H9 (cell line): ENCODE measurements at regions not wholly inside any gene's neighbourhood (a gene's known extent, or its start where the extent isn't known, plus 50 kb on each side); places are given as distances from the start of the nearest gene placed in this dataset.
A peak's percentile ranks its signal among the peaks of the same experiment; 100 is the strongest.

Experiments used
- DNase-seq: peaks from one replicate; pipeline ENCODE4 v3.0.0-alpha.2; 2017
- H2AFZ ChIP-seq: one replicate; pipeline ENCODE4 v1.6.1; 2013; ENCODE audit warnings: mild to moderate bottlenecking, low read length, control low read depth, moderate library complexity
- H2AK5ac ChIP-seq: 2 replicates; pipeline ENCODE4 v1.6.1; 2013; ENCODE audit warnings: low read length, control low read depth, mixed read lengths; ENCODE audit not compliant: insufficient read length
- H2BK120ac ChIP-seq: one replicate; pipeline ENCODE4 v1.6.1; 2013; ENCODE audit warnings: low read depth, mild to moderate bottlenecking, low read length, control low read depth, inconsistent platforms; ENCODE audit not compliant: poor library complexity, severe bottlenecking
- H2BK12ac ChIP-seq: 2 replicates; pipeline ENCODE4 v1.6.1; 2013; ENCODE audit warnings: low read length, control low read depth, mixed read lengths, low read depth; ENCODE audit not compliant: insufficient read length
- H2BK15ac ChIP-seq: 2 replicates; pipeline ENCODE4 v1.6.1; 2013; ENCODE audit warnings: low read depth, low read length, control low read depth
- H2BK20ac ChIP-seq: one replicate; pipeline ENCODE4 v1.6.1; 2013; ENCODE audit warnings: low read depth, mild to moderate bottlenecking, low read length, control low read depth, inconsistent platforms; ENCODE audit not compliant: poor library complexity, severe bottlenecking
- H2BK5ac ChIP-seq: 2 replicates; pipeline ENCODE4 v1.6.1; 2013; ENCODE audit warnings: low read length, control low read depth, mixed read lengths; ENCODE audit not compliant: insufficient read length
- H3K14ac ChIP-seq: 2 replicates; pipeline ENCODE4 v1.6.1; 2013; ENCODE audit warnings: low read length, control low read depth; ENCODE audit not compliant: insufficient read depth
- H3K18ac ChIP-seq: 2 replicates; pipeline ENCODE4 v1.6.1; 2013; ENCODE audit warnings: low read depth, mild to moderate bottlenecking, mixed read lengths, low read length, control low read depth; ENCODE audit not compliant: insufficient read length
- H3K23ac ChIP-seq: 2 replicates; pipeline ENCODE4 v1.6.1; 2013; ENCODE audit warnings: low read length, control low read depth, mixed read lengths, low read depth; ENCODE audit not compliant: insufficient read length
- H3K23me2 ChIP-seq: 2 replicates; pipeline ENCODE4 v1.6.1; 2013; ENCODE audit warnings: low read depth, mild to moderate bottlenecking, mixed read lengths, low read length, control low read depth; ENCODE audit not compliant: insufficient read length, poor library complexity, severe bottlenecking
- H3K27ac ChIP-seq: 2 replicates; pipeline ENCODE4 v1.5.1; 2013; ENCODE audit warnings: low read length, control low read depth, mixed read lengths, low read depth; ENCODE audit not compliant: insufficient read length
- H3K27me3 ChIP-seq: 2 replicates; pipeline ENCODE4 v1.6.1; 2013; ENCODE audit warnings: low read length, control low read depth, inconsistent platforms; ENCODE audit not compliant: insufficient read depth
- H3K4ac ChIP-seq: 2 replicates; pipeline ENCODE4 v1.6.1; 2013; ENCODE audit warnings: low read depth, mild to moderate bottlenecking, control low read depth, inconsistent platforms, low read length, moderate library complexity
- H3K4me1 ChIP-seq: 2 replicates; pipeline ENCODE4 v1.6.1; 2013; ENCODE audit warnings: low read length, control low read depth, inconsistent platforms; ENCODE audit not compliant: insufficient read depth
- H3K4me2 ChIP-seq: 2 replicates; pipeline ENCODE4 v1.6.1; 2013; ENCODE audit warnings: low read length, control low read depth, mixed read lengths; ENCODE audit not compliant: insufficient read length, insufficient read depth
- H3K56ac ChIP-seq: 2 replicates; pipeline ENCODE4 v1.6.1; 2013; ENCODE audit warnings: low read depth, mild to moderate bottlenecking, mixed read lengths, low read length, control low read depth; ENCODE audit not compliant: insufficient read length
- H3K79me1 ChIP-seq: 2 replicates; pipeline ENCODE4 v1.6.1; 2013; ENCODE audit warnings: low read depth, mild to moderate bottlenecking, moderate library complexity, low read length, control low read depth, inconsistent platforms; ENCODE audit not compliant: insufficient read depth, poor library complexity, severe bottlenecking
- H3K79me2 ChIP-seq: 2 replicates; pipeline ENCODE4 v1.6.1; 2013; ENCODE audit warnings: low read length, control low read depth, inconsistent platforms; ENCODE audit not compliant: insufficient read depth
- H3K9ac ChIP-seq: 2 replicates; pipeline ENCODE4 v1.6.1; 2013; ENCODE audit warnings: low read length, control low read depth, mixed read lengths; ENCODE audit not compliant: insufficient read length; ENCODE audit errors: extremely low read depth
- H3K9me3 ChIP-seq: one replicate; pipeline ENCODE4 v1.6.1; 2013; ENCODE audit warnings: low read depth, low read length, inconsistent platforms; ENCODE audit not compliant: control insufficient read depth
- H3T11ph ChIP-seq: one replicate; pipeline ENCODE4 v1.6.1; 2013; ENCODE audit warnings: mild to moderate bottlenecking, low read length, control low read depth, inconsistent platforms
- H4K20me1 ChIP-seq: one replicate; pipeline ENCODE4 v1.6.1; 2013; ENCODE audit not compliant: control insufficient read depth, insufficient read length, insufficient read depth
- H4K5ac ChIP-seq: 2 replicates; pipeline ENCODE4 v1.6.1; 2013; ENCODE audit warnings: low read depth, mild to moderate bottlenecking, mixed read lengths, low read length, control low read depth; ENCODE audit not compliant: insufficient read length
- H4K8ac ChIP-seq: replicated peaks from 2 replicates; pipeline ENCODE4 v1.6.1; 2013; ENCODE audit warnings: low read length, control low read depth, mixed read lengths, low read depth; ENCODE audit not compliant: insufficient read length
- H4K91ac ChIP-seq: 2 replicates; pipeline ENCODE4 v1.6.1; 2013; ENCODE audit warnings: low read depth, mild to moderate bottlenecking, moderate library complexity, mixed read lengths, low read length, control low read depth; ENCODE audit not compliant: insufficient read length
- H3K27ac Mint-ChIP-seq, 3 experiments: 2 replicates in 2 of 3; 3 replicates in 1 of 3; pipeline ENCODE4 v1.8.0; 2020 to 2021; ENCODE audit warnings: mixed read lengths in 3 of 3, mild to moderate bottlenecking in 1 of 3, moderate library complexity in 1 of 3
- H3K27me3 Mint-ChIP-seq: 2 replicates; pipeline ENCODE4 v1.8.0; 2021; ENCODE audit warnings: low read depth, mild to moderate bottlenecking, moderate library complexity, mixed read lengths
- H3K36me3 Mint-ChIP-seq, 3 experiments: 2 replicates in 2 of 3; 3 replicates in 1 of 3; pipeline ENCODE4 v1.8.0; 2020 to 2021; ENCODE audit warnings: low read depth in 3 of 3, mixed read lengths in 3 of 3; ENCODE audit not compliant: insufficient read depth in 1 of 3
- H3K4me1 Mint-ChIP-seq, 2 experiments: 2 replicates each; pipeline ENCODE4 v1.8.0; 2020; ENCODE audit warnings: mixed read lengths in 2 of 2
- H3K4me3 Mint-ChIP-seq, 2 experiments: 2 replicates in 1 of 2; 3 replicates in 1 of 2; pipeline ENCODE4 v1.8.0; 2020 to 2021; ENCODE audit warnings: mild to moderate bottlenecking in 2 of 2, mixed read lengths in 2 of 2, moderate library complexity in 1 of 2
- H3K9me3 Mint-ChIP-seq, 2 experiments: 2 replicates in 1 of 2; 3 replicates in 1 of 2; pipeline ENCODE4 v1.8.0; 2020; ENCODE audit warnings: mild to moderate bottlenecking in 2 of 2, mixed read lengths in 2 of 2, moderate library complexity in 1 of 2
- WGBS: extraction: QIAGEN DNeasy Blood & Tissue Kit; methylation state at CpG from one replicate; pipeline ENCODE4 v1.1.7; 2013; ENCODE audit warnings: missing lambda C conversion rate, low lambda C conversion rate, mixed read lengths; ENCODE audit not compliant: insufficient read length; ENCODE audit errors: extremely low coverage; 5-methylcytosine and 5-hydroxymethylcytosine counted together
- TF ChIP-seq, protein P1 (sequence below): fragments of 200-600 bp; sonication (generic); conservative IDR thresholded peaks from 3 replicates; pipeline ENCODE4 v1.8.0; 2021; ENCODE audit warnings: antibody characterized with exemption, mild to moderate bottlenecking

GRCh38 chr18:35862119-35862640 lies 110.3 kb upstream of the RMP24 start:
- H3K18ac ChIP-seq, result peak overlapping the region; percentile 58
- H3K27ac Mint-ChIP-seq, result peak overlapping the region in 1 of 3 experiments; percentile 19; a peak in 2 of 7 replicates
- no peak overlapping the region for H3K23ac ChIP-seq
- no peaks in the 10 kb centered on the region for H3K27me3 Mint-ChIP-seq
- H3K9me3 ChIP-seq, result no peaks in the 10 kb centered on the region
- peaks cover 0 to 5% of the 10 kb centered on the region in 2 experiments; a peak in 3 of 5 replicates for H3K9me3 Mint-ChIP-seq
- no peak overlapping the region for H4K91ac ChIP-seq
- H3K23me2 ChIP-seq, result no peaks in the 10 kb centered on the region
- no peak overlapping the region for H2BK5ac ChIP-seq
- no peak overlapping the region for H4K5ac ChIP-seq
- H2BK15ac ChIP-seq, result no peak overlapping the region
- H3K56ac ChIP-seq, result no peak overlapping the region
- H3K4me1 ChIP-seq, result peaks cover 8% of the 10 kb centered on the region; the same call in 1 of the 2 replicates
- H3K4ac ChIP-seq, result no peak overlapping the region
- H3K9ac ChIP-seq, result no peak overlapping the region
- H3K27me3 ChIP-seq, result no peaks in the 10 kb centered on the region
- no peak overlapping the region for H2AFZ ChIP-seq
- TF ChIP-seq, protein P1, sequence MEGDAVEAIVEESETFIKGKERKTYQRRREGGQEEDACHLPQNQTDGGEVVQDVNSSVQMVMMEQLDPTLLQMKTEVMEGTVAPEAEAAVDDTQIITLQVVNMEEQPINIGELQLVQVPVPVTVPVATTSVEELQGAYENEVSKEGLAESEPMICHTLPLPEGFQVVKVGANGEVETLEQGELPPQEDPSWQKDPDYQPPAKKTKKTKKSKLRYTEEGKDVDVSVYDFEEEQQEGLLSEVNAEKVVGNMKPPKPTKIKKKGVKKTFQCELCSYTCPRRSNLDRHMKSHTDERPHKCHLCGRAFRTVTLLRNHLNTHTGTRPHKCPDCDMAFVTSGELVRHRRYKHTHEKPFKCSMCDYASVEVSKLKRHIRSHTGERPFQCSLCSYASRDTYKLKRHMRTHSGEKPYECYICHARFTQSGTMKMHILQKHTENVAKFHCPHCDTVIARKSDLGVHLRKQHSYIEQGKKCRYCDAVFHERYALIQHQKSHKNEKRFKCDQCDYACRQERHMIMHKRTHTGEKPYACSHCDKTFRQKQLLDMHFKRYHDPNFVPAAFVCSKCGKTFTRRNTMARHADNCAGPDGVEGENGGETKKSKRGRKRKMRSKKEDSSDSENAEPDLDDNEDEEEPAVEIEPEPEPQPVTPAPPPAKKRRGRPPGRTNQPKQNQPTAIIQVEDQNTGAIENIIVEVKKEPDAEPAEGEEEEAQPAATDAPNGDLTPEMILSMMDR, result no peak
- no peaks in the 10 kb centered on the region for H3K79me2 ChIP-seq
- H3K27ac ChIP-seq, result no peak overlapping the region
- no CpG with 5 or more reads among the region's 4 CpGs for WGBS
- H3K79me1 ChIP-seq, result no peaks in the 10 kb centered on the region
- H3K14ac ChIP-seq, result no peak overlapping the region; the same call in 1 of the 2 replicates
- no peak for DNase-seq
- H2BK20ac ChIP-seq, result no peak overlapping the region
- H3K4me2 ChIP-seq, result no peak overlapping the region
- H3T11ph ChIP-seq, result no peak overlapping the region
- no peak overlapping the region for H2AK5ac ChIP-seq
- H4K20me1 ChIP-seq, result no peaks in the 10 kb centered on the region
- H2BK120ac ChIP-seq, result no peak overlapping the region
- no peak overlapping the region for H2BK12ac ChIP-seq
- no peak overlapping the region for H4K8ac ChIP-seq
- H3K36me3 Mint-ChIP-seq, result peaks cover under 1 to 7% (median 2%) of the 10 kb centered on the region in 3 experiments; a peak in 4 of 7 replicates
- peaks cover 18 to 20% of the 10 kb centered on the region in 2 experiments for H3K4me1 Mint-ChIP-seq
- H3K4me3 Mint-ChIP-seq, result no peak overlapping the region
